ENCODE measurements at regions not wholly inside any gene's neighbourhood (a gene's known extent, or its start where the extent isn't known, plus 50 kb on each side); places are given as distances from the start of the nearest gene placed in this dataset.

- TF ChIP-seq, protein P1, sequence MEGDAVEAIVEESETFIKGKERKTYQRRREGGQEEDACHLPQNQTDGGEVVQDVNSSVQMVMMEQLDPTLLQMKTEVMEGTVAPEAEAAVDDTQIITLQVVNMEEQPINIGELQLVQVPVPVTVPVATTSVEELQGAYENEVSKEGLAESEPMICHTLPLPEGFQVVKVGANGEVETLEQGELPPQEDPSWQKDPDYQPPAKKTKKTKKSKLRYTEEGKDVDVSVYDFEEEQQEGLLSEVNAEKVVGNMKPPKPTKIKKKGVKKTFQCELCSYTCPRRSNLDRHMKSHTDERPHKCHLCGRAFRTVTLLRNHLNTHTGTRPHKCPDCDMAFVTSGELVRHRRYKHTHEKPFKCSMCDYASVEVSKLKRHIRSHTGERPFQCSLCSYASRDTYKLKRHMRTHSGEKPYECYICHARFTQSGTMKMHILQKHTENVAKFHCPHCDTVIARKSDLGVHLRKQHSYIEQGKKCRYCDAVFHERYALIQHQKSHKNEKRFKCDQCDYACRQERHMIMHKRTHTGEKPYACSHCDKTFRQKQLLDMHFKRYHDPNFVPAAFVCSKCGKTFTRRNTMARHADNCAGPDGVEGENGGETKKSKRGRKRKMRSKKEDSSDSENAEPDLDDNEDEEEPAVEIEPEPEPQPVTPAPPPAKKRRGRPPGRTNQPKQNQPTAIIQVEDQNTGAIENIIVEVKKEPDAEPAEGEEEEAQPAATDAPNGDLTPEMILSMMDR (IDR thresholded peaks at IDR 0.05) = no peak
- TF ChIP-seq POLR2A (IDR thresholded peaks at IDR 0.05) = no peak
These were observed 340.9 kb downstream of the KCNN2 start for GRCh38 chr5:114702731-114703130.
